H1 (cell line): ENCODE measurements at regions not wholly inside any gene's neighbourhood (a gene's known extent, or its start where the extent isn't known, plus 50 kb on each side); places are given as distances from the start of the nearest gene placed in this dataset.

Source experiments
- CHD7 ChIP-seq: fragments of 300-600 bp; sonication (generic); IDR thresholded peaks from 2 replicates; pipeline ENCODE4 v1.7.1; 2012; ENCODE audit warnings: low read length, moderate library complexity, mild to moderate bottlenecking, inconsistent platforms; ENCODE audit not compliant: insufficient replicate concordance
- HDAC6 ChIP-seq: IDR thresholded peaks from one replicate; pipeline ENCODE4 v1.7.1; 2012; ENCODE audit warnings: low read depth, mild to moderate bottlenecking, inconsistent platforms, low read length, moderate library complexity
- POLR2AphosphoS5 ChIP-seq: IDR thresholded peaks from 2 replicates; pipeline ENCODE4 v1.6.1; 2011; ENCODE audit warnings: low read depth, low read length
- RAD21 ChIP-seq, 2 experiments: IDR thresholded peaks in 1 of 2; conservative IDR thresholded peaks in 1 of 2; 2 replicates each; pipeline ENCODE4 v1.6.1; 2011; ENCODE audit warnings: low read depth in 2 of 2, low read length in 2 of 2, improper control_type of control experiment in 1 of 2, inconsistent platforms in 1 of 2, mild to moderate bottlenecking in 1 of 2, moderate library complexity in 1 of 2
- SIRT6 ChIP-seq: IDR thresholded peaks from one replicate; pipeline ENCODE4 v1.7.1; 2012; ENCODE audit warnings: low read length, inconsistent platforms
- SIX5 ChIP-seq: IDR thresholded peaks from 2 replicates; pipeline ENCODE4 v1.6.1; 2011; ENCODE audit warnings: mild to moderate bottlenecking, low read depth, low read length

- TF ChIP-seq CHD7 (no peak), RAD21 (IDR thresholded peaks at IDR 0.05 in 1 of 2, conservative IDR thresholded peaks at IDR 0.05 in 1 of 2; ENCODE audit: low read depth in 2 of 2, low read length in 2 of 2) (no peak), HDAC6 (no peak), SIRT6 (no peak), SIX5 (no peak), POLR2AphosphoS5 (no peak)
Observed at GRCh38 chr5:93201061-93201460, 380.0 kb downstream of the NR2F1-AS1 start (continued).
